ENCODE measurements at regions not wholly inside any gene's neighbourhood (a gene's known extent, or its start where the extent isn't known, plus 50 kb on each side); places are given as distances from the start of the nearest gene placed in this dataset.

GRCh38 chr10:4477664-4478063 lies 348.3 kb upstream of the AKR1E2 start:
- H3K4me3 Mint-ChIP-seq: no peak overlapping the region
- no peak for DNase-seq
- Histone ChIP-seq H3K27ac (ENCODE audit: low read length) (no peak overlapping the region), H3K4me3 (ENCODE audit: control insufficient read depth in 1 of 2, extremely low read depth in 1 of 2, low read length in 1 of 2) (no peak overlapping the region), H3K36me3 (ENCODE audit: control insufficient read depth in 2 of 2, extremely low read depth in 1 of 2, insufficient read depth in 1 of 2, low read length in 1 of 2) (no peaks in the 10 kb centered on the region), H3K4me1 (ENCODE audit: control insufficient read depth in 1 of 2, extremely low read depth in 1 of 2, insufficient read depth in 2 of 2, low read length in 2 of 2) (no peaks in the 10 kb centered on the region), H3K9me3 (no peaks in the 10 kb centered on the region), H3K27me3 (replicated peaks in 1 of 2; ENCODE audit: control insufficient read depth in 2 of 2, extremely low read depth in 1 of 2, insufficient read depth in 2 of 2, low read length in 1 of 2) (peaks cover 0 to 3% of the 10 kb centered on the region in 2 experiments)
- no peak overlapping the region for H3K27ac Mint-ChIP-seq
- WGBS (ENCODE audit: insufficient coverage): 35% methylated on average over 2 of the region's 4 CpGs
- H3K27me3 Mint-ChIP-seq: peaks cover 0 to 16% of the 10 kb centered on the region in 2 donors
- CTCF ChIA-PET: no interaction called here
- H3K9me3 Mint-ChIP-seq: peaks cover 0 to 4% (median 2%) of the 10 kb centered on the region in 3 donors
- H3K4me1 Mint-ChIP-seq: peaks cover 0 to 17% (median 0%) of the 10 kb centered on the region in 3 donors
- H3K36me3 Mint-ChIP-seq: no peaks in the 10 kb centered on the region
- POLR2A ChIA-PET: interaction anchor here in 1 of 2 donors (0.6 kb wide), 2 partner anchors 299 to 369 kb away, joined by 3 read pairs; no protein-coding TSS in a partner anchor
- ATAC-seq (replicated peaks in 1 of 4): no peak

GRCh38 chr10:4475827-4476490 lies 350.0 kb upstream of the AKR1E2 start:
- H3K27ac ChIP-seq (ENCODE audit: low read length): no peak overlapping the region
- CTCF ChIA-PET: no interaction called here
- H3K27ac Mint-ChIP-seq: no peak overlapping the region
- POLR2A ChIA-PET: no interaction called here
- H3K27me3 ChIP-seq (replicated peaks in 1 of 2; ENCODE audit: control insufficient read depth in 2 of 2, extremely low read depth in 1 of 2, insufficient read depth in 2 of 2, low read length in 1 of 2): peaks cover 0 to 8% of the 10 kb centered on the region in 2 experiments
- H3K36me3 Mint-ChIP-seq: no peaks in the 10 kb centered on the region
- H3K9me3 ChIP-seq: no peaks in the 10 kb centered on the region
- H3K4me1 ChIP-seq (ENCODE audit: control insufficient read depth in 1 of 2, extremely low read depth in 1 of 2, insufficient read depth in 2 of 2, low read length in 2 of 2): no peaks in the 10 kb centered on the region
- H3K9me3 Mint-ChIP-seq: peaks cover 0 to 4% (median 2%) of the 10 kb centered on the region in 3 donors
- DNase-seq (no peak), ATAC-seq (replicated peaks in 1 of 4) (no peak)
- no peaks in the 10 kb centered on the region for H3K36me3 ChIP-seq (ENCODE audit: control insufficient read depth in 2 of 2, extremely low read depth in 1 of 2, insufficient read depth in 1 of 2, low read length in 1 of 2)
- H3K4me3 ChIP-seq (ENCODE audit: control insufficient read depth in 1 of 2, extremely low read depth in 1 of 2, low read length in 1 of 2): no peak overlapping the region
- peaks cover 0 to 19% of the 10 kb centered on the region in 2 donors for H3K27me3 Mint-ChIP-seq
- H3K4me3 Mint-ChIP-seq: no peak overlapping the region
- peaks cover 0 to 17% (median 0%) of the 10 kb centered on the region in 3 donors for H3K4me1 Mint-ChIP-seq
- WGBS (ENCODE audit: insufficient coverage): 94% methylated on average over 13 of the region's 13 CpGs

DNA sequence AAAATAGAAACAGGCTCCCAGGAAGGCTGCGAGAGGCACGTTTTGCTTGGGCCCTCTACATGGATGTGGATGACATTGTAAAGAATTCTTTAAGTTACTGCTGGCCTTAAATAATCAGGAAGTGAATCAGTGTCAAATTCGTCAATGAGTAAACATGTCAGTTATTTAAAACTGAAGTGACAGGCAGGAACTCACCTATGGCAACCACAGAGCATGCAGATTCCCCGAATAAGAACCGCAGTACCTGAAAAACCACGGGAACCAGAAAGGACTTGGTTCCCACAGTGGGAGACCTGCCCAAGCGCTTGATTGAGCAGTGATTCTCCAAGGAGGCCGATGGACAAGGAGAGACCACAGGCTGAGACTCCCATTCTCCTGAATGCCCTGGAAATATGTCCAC lies 351.2 kb upstream of the AKR1E2 start:
- Mint-ChIP-seq H3K27ac (peak overlapping the region in 1 of 2 donors; percentile 8), H3K4me3 (no peak overlapping the region)

DNA sequence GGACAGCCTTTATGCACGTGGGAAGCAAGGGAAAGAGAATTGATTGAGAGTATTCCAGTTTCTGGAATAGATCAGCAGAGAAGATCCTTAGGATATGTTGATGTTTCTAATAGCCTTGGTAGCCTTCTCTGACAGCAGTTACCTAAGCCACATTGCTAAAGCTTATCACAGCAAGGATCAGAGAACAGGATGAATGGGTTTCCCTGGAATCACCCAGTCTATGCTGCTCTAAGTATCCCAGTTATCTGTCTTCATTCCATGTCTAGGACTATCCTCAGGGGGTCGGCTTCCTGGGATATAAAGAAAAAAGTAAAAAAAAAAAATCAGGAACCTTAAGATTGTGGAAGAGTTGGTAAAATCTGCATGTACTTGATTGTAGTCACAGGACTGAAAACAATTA lies 352.0 kb upstream of the AKR1E2 start:
- POLR2A ChIA-PET: no interaction called here
- no peaks in the 10 kb centered on the region for H3K9me3 ChIP-seq
- no peak overlapping the region for H3K27ac ChIP-seq (ENCODE audit: low read length)
- Mint-ChIP-seq H3K27ac (no peak overlapping the region), H3K9me3 (no peaks in the 10 kb centered on the region), H3K4me1 (peaks cover 0 to 17% (median 0%) of the 10 kb centered on the region in 3 donors), H3K27me3 (peaks cover 2 to 25% of the 10 kb centered on the region in 2 donors), H3K36me3 (no peaks in the 10 kb centered on the region), H3K4me3 (no peak overlapping the region)
- H3K4me3 ChIP-seq (ENCODE audit: control insufficient read depth in 1 of 2, extremely low read depth in 1 of 2, low read length in 1 of 2): no peak overlapping the region
- CTCF ChIA-PET: no interaction called here
- no peaks in the 10 kb centered on the region for H3K4me1 ChIP-seq (ENCODE audit: control insufficient read depth in 1 of 2, extremely low read depth in 1 of 2, insufficient read depth in 2 of 2, low read length in 2 of 2)
- peaks cover 0 to 10% of the 10 kb centered on the region in 2 experiments for H3K27me3 ChIP-seq (replicated peaks in 1 of 2; ENCODE audit: control insufficient read depth in 2 of 2, extremely low read depth in 1 of 2, insufficient read depth in 2 of 2, low read length in 1 of 2)
- 57% methylated on average over 1 of the region's 2 CpGs for WGBS (ENCODE audit: insufficient coverage)
- DNase-seq (no peak), ATAC-seq (replicated peaks in 1 of 4) (no peak)
- H3K36me3 ChIP-seq (ENCODE audit: control insufficient read depth in 2 of 2, extremely low read depth in 1 of 2, insufficient read depth in 1 of 2, low read length in 1 of 2): no peaks in the 10 kb centered on the region

More for the DNA sequence above, 351.2 kb upstream of the AKR1E2 start:
- ATAC-seq (replicated peaks in 1 of 4) (no peak), DNase-seq (no peak)
- Mint-ChIP-seq H3K9me3 (peaks cover 0 to 4% (median 2%) of the 10 kb centered on the region in 3 donors), H3K36me3 (no peaks in the 10 kb centered on the region), H3K4me1 (peaks cover 0 to 17% (median 0%) of the 10 kb centered on the region in 3 donors), H3K27me3 (peaks cover 1 to 19% of the 10 kb centered on the region in 2 donors)
- Histone ChIP-seq H3K36me3 (ENCODE audit: control insufficient read depth in 2 of 2, extremely low read depth in 1 of 2, insufficient read depth in 1 of 2, low read length in 1 of 2) (no peaks in the 10 kb centered on the region), H3K9me3 (no peaks in the 10 kb centered on the region), H3K27me3 (replicated peaks in 1 of 2; ENCODE audit: control insufficient read depth in 2 of 2, extremely low read depth in 1 of 2, insufficient read depth in 2 of 2, low read length in 1 of 2) (peaks cover 0 to 10% of the 10 kb centered on the region in 2 experiments), H3K4me3 (ENCODE audit: control insufficient read depth in 1 of 2, extremely low read depth in 1 of 2, low read length in 1 of 2) (no peak overlapping the region), H3K4me1 (ENCODE audit: control insufficient read depth in 1 of 2, extremely low read depth in 1 of 2, insufficient read depth in 2 of 2, low read length in 2 of 2) (no peaks in the 10 kb centered on the region), H3K27ac (ENCODE audit: low read length) (no peak overlapping the region)
- 25% methylated on average over 6 of the region's 8 CpGs for WGBS (ENCODE audit: insufficient coverage)
- CTCF ChIA-PET: no interaction called here
- POLR2A ChIA-PET: no interaction called here

GRCh38 chr10:4472190-4472904 lies 353.7 kb upstream of the AKR1E2 start:
- ATAC-seq (replicated peaks in 1 of 4): no peak
- H3K27ac Mint-ChIP-seq: no peak overlapping the region

GRCh38 chr10:4470231-4470835 lies 355.7 kb upstream of the AKR1E2 start:
- no peak overlapping the region for H3K4me3 Mint-ChIP-seq
- Histone ChIP-seq H3K36me3 (ENCODE audit: control insufficient read depth in 2 of 2, extremely low read depth in 1 of 2, insufficient read depth in 1 of 2, low read length in 1 of 2) (no peaks in the 10 kb centered on the region), H3K27me3 (replicated peaks in 1 of 2; ENCODE audit: control insufficient read depth in 2 of 2, extremely low read depth in 1 of 2, insufficient read depth in 2 of 2, low read length in 1 of 2) (peaks cover 0 to 12% of the 10 kb centered on the region in 2 experiments), H3K9me3 (no peaks in the 10 kb centered on the region), H3K4me1 (ENCODE audit: control insufficient read depth in 1 of 2, extremely low read depth in 1 of 2, insufficient read depth in 2 of 2, low read length in 2 of 2) (no peaks in the 10 kb centered on the region), H3K4me3 (ENCODE audit: control insufficient read depth in 1 of 2, extremely low read depth in 1 of 2, low read length in 1 of 2) (no peak overlapping the region), H3K27ac (ENCODE audit: low read length) (no peak overlapping the region)
- peaks cover 3 to 41% of the 10 kb centered on the region in 2 donors for H3K27me3 Mint-ChIP-seq
- no peaks in the 10 kb centered on the region for H3K36me3 Mint-ChIP-seq
- H3K27ac Mint-ChIP-seq: no peak overlapping the region
- no peak for ATAC-seq (replicated peaks in 1 of 4)
- CTCF ChIA-PET: no interaction called here
- DNase-seq: no peak
- H3K4me1 Mint-ChIP-seq: peaks cover 0 to 17% (median 0%) of the 10 kb centered on the region in 3 donors
- H3K9me3 Mint-ChIP-seq: no peaks in the 10 kb centered on the region
- 60% methylated on average over 1 of the region's 4 CpGs for WGBS (ENCODE audit: insufficient coverage)
- POLR2A ChIA-PET: no interaction called here

More at GRCh38 chr10:4472190-4472904, 353.7 kb upstream of the AKR1E2 start:
- no peak overlapping the region for H3K27ac ChIP-seq (ENCODE audit: low read length)
- no peaks in the 10 kb centered on the region for H3K9me3 Mint-ChIP-seq
- H3K36me3 Mint-ChIP-seq: no peaks in the 10 kb centered on the region
- no peak for DNase-seq
- H3K4me1 ChIP-seq (ENCODE audit: control insufficient read depth in 1 of 2, extremely low read depth in 1 of 2, insufficient read depth in 2 of 2, low read length in 2 of 2): no peaks in the 10 kb centered on the region
- H3K27me3 ChIP-seq (replicated peaks in 1 of 2; ENCODE audit: control insufficient read depth in 2 of 2, extremely low read depth in 1 of 2, insufficient read depth in 2 of 2, low read length in 1 of 2): peaks cover 0 to 10% of the 10 kb centered on the region in 2 experiments
- POLR2A ChIA-PET: no interaction called here
- H3K4me3 Mint-ChIP-seq: no peak overlapping the region
- no peaks in the 10 kb centered on the region for H3K36me3 ChIP-seq (ENCODE audit: control insufficient read depth in 2 of 2, extremely low read depth in 1 of 2, insufficient read depth in 1 of 2, low read length in 1 of 2)
- H3K4me3 ChIP-seq (ENCODE audit: control insufficient read depth in 1 of 2, extremely low read depth in 1 of 2, low read length in 1 of 2): no peak overlapping the region
- peaks cover 2 to 37% of the 10 kb centered on the region in 2 donors for H3K27me3 Mint-ChIP-seq
- H3K4me1 Mint-ChIP-seq: peaks cover 0 to 17% (median 0%) of the 10 kb centered on the region in 3 donors
- WGBS (ENCODE audit: insufficient coverage): no CpG with 5 or more reads among the region's 7 CpGs
- CTCF ChIA-PET: interaction anchor here in 1 of 2 donors (0.6 kb wide), 1 partner anchor 74 kb away, joined by 4 read pairs; no protein-coding TSS in a partner anchor
- no peaks in the 10 kb centered on the region for H3K9me3 ChIP-seq
